ENCODE measurements at regions not wholly inside any gene's neighbourhood (a gene's known extent, or its start where the extent isn't known, plus 50 kb on each side); places are given as distances from the start of the nearest gene placed in this dataset.
"Not testable (repeated sequence)": the region's sequence is repeated elsewhere in the genome, so short reads cannot be mapped to it uniquely, and the experiment has no call there.

- Mint-ChIP-seq H3K27ac (no peak overlapping the region), H3K27me3 (peaks cover 29 to 66% of the 10 kb centered on the region in 2 donors), H3K4me1 (ENCODE audit: low read depth in 2 of 2) (no peaks in the 10 kb centered on the region), H3K9me3 (no peaks in the 10 kb centered on the region), H3K4me3 (no peak overlapping the region), H3K36me3 (ENCODE audit: insufficient read depth) (no peaks in the 10 kb centered on the region)
- no peak for ATAC-seq (replicated peaks)
- no peak for DNase-seq
Observed at GRCh38 chr12:3379079-3379478, 111.9 kb upstream of the PRMT8 start.

- H3K4me1 Mint-ChIP-seq (ENCODE audit: low read depth in 2 of 2), result no peaks in the 10 kb centered on the region
- H3K9me3 Mint-ChIP-seq, result no peaks in the 10 kb centered on the region
- no peak overlapping the region for H3K4me3 Mint-ChIP-seq
- no peak overlapping the region for H3K27ac Mint-ChIP-seq
- H3K27me3 Mint-ChIP-seq, result peaks cover 29 to 67% of the 10 kb centered on the region in 2 donors
- ATAC-seq (replicated peaks) (no peak), DNase-seq (no peak)
- no peaks in the 10 kb centered on the region for H3K36me3 Mint-ChIP-seq (ENCODE audit: insufficient read depth)
Observed at GRCh38 chr12:3380200-3381043, 110.6 kb upstream of the PRMT8 start.

GRCh38 chr12:3381059-3382047 is 109.7 kb upstream of the PRMT8 start:
- no peak for ATAC-seq (replicated peaks)
- Mint-ChIP-seq H3K4me3 (no peak overlapping the region), H3K9me3 (no peaks in the 10 kb centered on the region), H3K27me3 (peaks cover 38 to 71% of the 10 kb centered on the region in 2 donors), H3K27ac (no peak overlapping the region), H3K36me3 (ENCODE audit: insufficient read depth) (no peaks in the 10 kb centered on the region), H3K4me1 (ENCODE audit: low read depth in 2 of 2) (no peaks in the 10 kb centered on the region)
- no peak for DNase-seq

- Mint-ChIP-seq H3K27me3 (peaks cover 41 to 42% of the 10 kb centered on the region in 2 donors), H3K4me1 (ENCODE audit: low read depth in 2 of 2) (no peaks in the 10 kb centered on the region), H3K27ac (no peak overlapping the region), H3K36me3 (ENCODE audit: insufficient read depth) (peaks cover 2% of the 10 kb centered on the region), H3K9me3 (peaks cover 0 to 4% of the 10 kb centered on the region in 2 donors), H3K4me3 (no peak overlapping the region)
- DNase-seq (no peak), ATAC-seq (replicated peaks) (no peak)
Observed at GRCh38 chr12:3389986-3390385, 101.0 kb upstream of the PRMT8 start.

- not testable (repeated sequence) for DNase-seq; H3K4me3 Mint-ChIP-seq; H3K9me3 Mint-ChIP-seq; H3K27ac Mint-ChIP-seq; ATAC-seq (replicated peaks); H3K36me3 Mint-ChIP-seq (ENCODE audit: insufficient read depth); H3K4me1 Mint-ChIP-seq (ENCODE audit: low read depth in 2 of 2)
- H3K27me3 Mint-ChIP-seq, result peaks cover 43 to 46% of the 10 kb centered on the region in 2 donors
Observed at GRCh38 chr12:3397596-3397995, 93.4 kb upstream of the PRMT8 start.

GRCh38 chr12:3398196-3398789 is 92.7 kb upstream of the PRMT8 start:
- no peaks in the 10 kb centered on the region for H3K9me3 Mint-ChIP-seq
- no peak for ATAC-seq (replicated peaks)
- H3K4me1 Mint-ChIP-seq (ENCODE audit: low read depth in 2 of 2), result no peaks in the 10 kb centered on the region

GRCh38 chr12:3405821-3406220 is 85.2 kb upstream of the PRMT8 start:
- Mint-ChIP-seq H3K36me3 (ENCODE audit: insufficient read depth) (no peaks in the 10 kb centered on the region), H3K9me3 (peaks cover 9 to 25% of the 10 kb centered on the region in 2 donors), H3K27me3 (peaks cover 24 to 25% of the 10 kb centered on the region in 2 donors), H3K27ac (no peak overlapping the region), H3K4me3 (no peak overlapping the region), H3K4me1 (ENCODE audit: low read depth in 2 of 2) (no peaks in the 10 kb centered on the region)
- DNase-seq, result no peak
- no peak for ATAC-seq (replicated peaks)

More at GRCh38 chr12:3398196-3398789, 92.7 kb upstream of the PRMT8 start:
- Mint-ChIP-seq H3K36me3 (ENCODE audit: insufficient read depth) (no peaks in the 10 kb centered on the region), H3K27me3 (peaks cover 50 to 53% of the 10 kb centered on the region in 2 donors), H3K27ac (no peak overlapping the region), H3K4me3 (no peak overlapping the region)
- no peak for DNase-seq

- H3K4me1 Mint-ChIP-seq (ENCODE audit: low read depth in 2 of 2), result no peaks in the 10 kb centered on the region
- no peak overlapping the region for H3K4me3 Mint-ChIP-seq
- no peak for DNase-seq
- no peak overlapping the region for H3K27ac Mint-ChIP-seq
- H3K27me3 Mint-ChIP-seq, result peaks cover 6 to 14% of the 10 kb centered on the region in 2 donors
- ATAC-seq (replicated peaks), result no peak
- H3K9me3 Mint-ChIP-seq, result peaks cover 9 to 25% of the 10 kb centered on the region in 2 donors
- H3K36me3 Mint-ChIP-seq (ENCODE audit: insufficient read depth), result no peaks in the 10 kb centered on the region
Observed at GRCh38 chr12:3407723-3408122, 83.3 kb upstream of the PRMT8 start.

GRCh38 chr12:3409662-3410061 is 81.3 kb upstream of the PRMT8 start:
- no peak overlapping the region for H3K4me3 Mint-ChIP-seq
- no peak overlapping the region for H3K27ac Mint-ChIP-seq
- no peaks in the 10 kb centered on the region for H3K36me3 Mint-ChIP-seq (ENCODE audit: insufficient read depth)
- DNase-seq, result no peak
- ATAC-seq (replicated peaks), result no peak
- no peaks in the 10 kb centered on the region for H3K4me1 Mint-ChIP-seq (ENCODE audit: low read depth in 2 of 2)
- H3K9me3 Mint-ChIP-seq, result peaks cover 8 to 25% of the 10 kb centered on the region in 2 donors
- peaks cover 15 to 23% of the 10 kb centered on the region in 2 donors for H3K27me3 Mint-ChIP-seq

GRCh38 chr12:3416159-3416558 is 74.8 kb upstream of the PRMT8 start:
- ATAC-seq (replicated peaks), result no peak
- Mint-ChIP-seq H3K9me3 (no peaks in the 10 kb centered on the region), H3K36me3 (ENCODE audit: insufficient read depth) (no peaks in the 10 kb centered on the region)

GRCh38 chr12:3416670-3417069 is 74.3 kb upstream of the PRMT8 start:
- H3K9me3 Mint-ChIP-seq, result no peaks in the 10 kb centered on the region
- H3K36me3 Mint-ChIP-seq (ENCODE audit: insufficient read depth), result no peaks in the 10 kb centered on the region
- no peak overlapping the region for H3K27ac Mint-ChIP-seq
- H3K4me1 Mint-ChIP-seq (ENCODE audit: low read depth in 2 of 2), result no peaks in the 10 kb centered on the region
- H3K27me3 Mint-ChIP-seq, result peaks cover 68 to 87% of the 10 kb centered on the region in 2 donors
- no peak overlapping the region for H3K4me3 Mint-ChIP-seq
- DNase-seq (no peak), ATAC-seq (replicated peaks) (no peak)

More at GRCh38 chr12:3416159-3416558, 74.8 kb upstream of the PRMT8 start:
- Mint-ChIP-seq H3K27me3 (peaks cover 65 to 87% of the 10 kb centered on the region in 2 donors), H3K4me3 (no peak overlapping the region), H3K27ac (no peak overlapping the region), H3K4me1 (ENCODE audit: low read depth in 2 of 2) (no peaks in the 10 kb centered on the region)
- DNase-seq, result no peak

- ATAC-seq (replicated peaks), result no peak
- H3K4me1 Mint-ChIP-seq (ENCODE audit: low read depth in 2 of 2), result no peaks in the 10 kb centered on the region
Observed at GRCh38 chr12:3417113-3417512, 73.9 kb upstream of the PRMT8 start.

GRCh38 chr12:3417937-3418462 is 73.0 kb upstream of the PRMT8 start:
- no peaks in the 10 kb centered on the region for H3K36me3 Mint-ChIP-seq (ENCODE audit: insufficient read depth)
- no peak for ATAC-seq (replicated peaks)
- H3K4me1 Mint-ChIP-seq (ENCODE audit: low read depth in 2 of 2), result no peaks in the 10 kb centered on the region
- no peak overlapping the region for H3K27ac Mint-ChIP-seq
- no peak overlapping the region for H3K4me3 Mint-ChIP-seq
- peaks cover 66 to 95% of the 10 kb centered on the region in 2 donors for H3K27me3 Mint-ChIP-seq
- H3K9me3 Mint-ChIP-seq, result no peaks in the 10 kb centered on the region
- no peak for DNase-seq

More at GRCh38 chr12:3417113-3417512, 73.9 kb upstream of the PRMT8 start:
- peaks cover 68 to 89% of the 10 kb centered on the region in 2 donors for H3K27me3 Mint-ChIP-seq
- H3K27ac Mint-ChIP-seq, result no peak overlapping the region
- no peak for DNase-seq
- H3K9me3 Mint-ChIP-seq, result no peaks in the 10 kb centered on the region
- no peaks in the 10 kb centered on the region for H3K36me3 Mint-ChIP-seq (ENCODE audit: insufficient read depth)
- no peak overlapping the region for H3K4me3 Mint-ChIP-seq

Measured in effector memory CD8-positive, alpha-beta T cell (primary cell).